Omental fat pad (tissue), 3 donors: ENCODE measurements at regions not wholly inside any gene's neighbourhood (a gene's known extent, or its start where the extent isn't known, plus 50 kb on each side); places are given as distances from the start of the nearest gene placed in this dataset.

Experiments used
- ATAC-seq: fragments of 150-250 bp; one replicate; pipeline ENCODE4 v1.9.1; 2016; ENCODE audit warnings: mild to moderate bottlenecking, moderate library complexity; ENCODE audit not compliant: low FRiP score
- DNase-seq: peaks from one replicate; pipeline ENCODE4 v3.0.0-alpha.2; 2019; ENCODE audit warnings: low spot score
- TF ChIP-seq, protein P1 (sequence below), 3 donors: fragments of 450-650 bp; IDR thresholded peaks; one replicate each; pipeline ENCODE4 v1.5.1; 2016 to 2017; ENCODE audit warnings: antibody characterized with exemption in 3 of 3, mild to moderate bottlenecking in 3 of 3, moderate library complexity in 2 of 3

- ATAC-seq, result peak; percentile 2
- TF ChIP-seq, protein P1, sequence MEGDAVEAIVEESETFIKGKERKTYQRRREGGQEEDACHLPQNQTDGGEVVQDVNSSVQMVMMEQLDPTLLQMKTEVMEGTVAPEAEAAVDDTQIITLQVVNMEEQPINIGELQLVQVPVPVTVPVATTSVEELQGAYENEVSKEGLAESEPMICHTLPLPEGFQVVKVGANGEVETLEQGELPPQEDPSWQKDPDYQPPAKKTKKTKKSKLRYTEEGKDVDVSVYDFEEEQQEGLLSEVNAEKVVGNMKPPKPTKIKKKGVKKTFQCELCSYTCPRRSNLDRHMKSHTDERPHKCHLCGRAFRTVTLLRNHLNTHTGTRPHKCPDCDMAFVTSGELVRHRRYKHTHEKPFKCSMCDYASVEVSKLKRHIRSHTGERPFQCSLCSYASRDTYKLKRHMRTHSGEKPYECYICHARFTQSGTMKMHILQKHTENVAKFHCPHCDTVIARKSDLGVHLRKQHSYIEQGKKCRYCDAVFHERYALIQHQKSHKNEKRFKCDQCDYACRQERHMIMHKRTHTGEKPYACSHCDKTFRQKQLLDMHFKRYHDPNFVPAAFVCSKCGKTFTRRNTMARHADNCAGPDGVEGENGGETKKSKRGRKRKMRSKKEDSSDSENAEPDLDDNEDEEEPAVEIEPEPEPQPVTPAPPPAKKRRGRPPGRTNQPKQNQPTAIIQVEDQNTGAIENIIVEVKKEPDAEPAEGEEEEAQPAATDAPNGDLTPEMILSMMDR (IDR thresholded peaks at IDR 0.05), result no peak
- no peak for DNase-seq
Measured at GRCh38 chr2:8118940-8119781, 562.7 kb upstream of the ID2 start.

DNA sequence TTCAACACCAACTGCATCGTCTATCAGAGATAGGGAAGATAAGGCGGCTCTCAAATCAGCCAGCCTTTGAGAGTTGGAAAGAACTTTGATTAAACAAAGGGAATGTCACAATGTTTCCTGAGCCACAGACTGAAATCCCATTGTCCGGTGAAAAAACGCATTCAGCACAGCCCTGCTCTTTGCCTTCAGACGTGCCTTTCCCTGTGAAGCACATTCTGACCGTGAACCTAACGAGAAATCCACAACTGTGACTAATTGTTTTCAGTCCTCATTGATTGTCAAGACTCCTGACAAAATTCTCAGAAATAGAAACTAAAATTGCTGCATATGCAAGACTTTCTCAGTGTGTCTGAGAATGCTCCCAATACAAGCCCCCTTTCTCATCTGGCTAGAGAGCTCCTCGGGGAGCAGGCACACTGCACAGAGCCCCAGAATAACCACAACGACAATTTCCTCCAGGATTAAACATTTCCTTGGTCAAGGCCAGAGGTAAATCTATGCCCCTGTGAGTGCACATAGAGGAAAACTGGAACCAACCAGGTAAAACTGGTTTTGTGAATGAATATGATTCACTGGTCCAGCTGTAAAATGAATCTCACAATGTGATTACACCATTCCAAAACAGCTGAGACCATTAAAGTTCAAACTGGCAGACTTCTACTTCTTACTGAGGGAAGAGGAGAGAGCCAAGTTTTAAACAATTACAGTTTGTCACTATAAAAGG is 561.9 kb upstream of the ID2 start:
- TF ChIP-seq, protein P1 (IDR thresholded peaks at IDR 0.05), result no peak
- DNase-seq, result no peak
- peak; percentile 33 for ATAC-seq

DNA sequence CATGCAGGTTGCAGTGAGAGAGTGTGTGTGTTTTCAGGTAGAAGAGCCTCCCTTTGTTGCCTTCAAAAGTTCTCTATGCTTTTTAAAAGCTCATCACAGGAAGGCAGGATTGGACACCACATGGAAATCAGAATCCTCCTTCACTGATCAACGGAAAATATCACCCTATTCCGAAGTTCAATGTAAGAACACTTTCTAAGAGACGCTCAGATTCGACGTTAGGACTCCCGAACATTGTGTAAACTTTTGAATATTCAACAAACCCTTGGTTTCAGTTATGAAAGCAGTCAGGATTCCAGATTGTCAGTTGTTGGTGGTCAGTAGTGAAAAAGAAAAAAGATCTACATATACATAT is 561.4 kb upstream of the ID2 start:
- DNase-seq (no peak), ATAC-seq (no peak)
- TF ChIP-seq, protein P1 (IDR thresholded peaks at IDR 0.05), result no peak

GRCh38 chr2:8121022-8121825 is 560.6 kb upstream of the ID2 start:
- ATAC-seq (peak; percentile 58), DNase-seq (no peak)
- TF ChIP-seq, protein P1 (IDR thresholded peaks at IDR 0.05), result no peak

- DNase-seq, result no peak
- ATAC-seq, result no peak
- TF ChIP-seq, protein P1 (IDR thresholded peaks at IDR 0.05), result no peak
Measured at GRCh38 chr2:8121826-8122513, 559.9 kb upstream of the ID2 start.

- TF ChIP-seq, protein P1 (IDR thresholded peaks at IDR 0.05), result no peak
- ATAC-seq, result no peak
Measured at GRCh38 chr2:8122520-8122919, 559.3 kb upstream of the ID2 start.

More at GRCh38 chr2:8122520-8122919, 559.3 kb upstream of the ID2 start:
- DNase-seq, result no peak
